Hippocampal formation (tissue), 2 donors: ENCODE measurements at regions not wholly inside any gene's neighbourhood (a gene's known extent, or its start where the extent isn't known, plus 50 kb on each side); places are given as distances from the start of the nearest gene placed in this dataset.
"Not testable (repeated sequence)": the region's sequence is repeated elsewhere in the genome, so short reads cannot be mapped to it uniquely, and the experiment has no call there.

Experiments
- DNase-seq, 2 donors: peaks; one replicate each; lab custom pipeline; 2025; lab: John Stamatoyannopoulos, UW

DNA sequence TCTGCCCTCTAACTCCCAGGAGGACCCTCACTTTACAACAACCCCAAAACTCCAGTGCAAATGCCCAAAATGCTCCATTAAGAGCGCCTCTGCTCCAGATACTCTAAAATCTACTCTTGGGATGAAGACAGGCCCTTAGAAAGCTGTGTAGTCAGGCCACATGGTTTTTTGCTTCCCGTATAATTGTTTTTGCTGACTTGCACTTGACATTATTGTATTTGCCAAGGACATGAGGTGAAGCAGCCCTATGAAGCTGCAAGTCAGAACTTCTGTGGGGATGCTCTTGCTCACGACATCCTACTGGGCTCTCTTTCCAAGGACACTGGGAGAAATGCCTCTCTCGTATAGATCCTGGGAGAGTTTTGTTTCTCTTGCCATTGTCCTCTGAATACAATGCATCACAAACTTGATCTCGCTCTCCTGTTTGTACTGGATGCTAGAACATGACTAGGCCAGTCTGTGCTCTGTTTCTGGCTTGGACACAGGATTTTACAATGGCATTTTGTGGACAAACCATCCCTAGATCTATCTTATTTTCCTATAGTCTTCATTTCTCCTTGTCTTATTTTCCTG is 177.2 kb upstream of the DTNBP1 start:
- DNase-seq = no peak

DNA sequence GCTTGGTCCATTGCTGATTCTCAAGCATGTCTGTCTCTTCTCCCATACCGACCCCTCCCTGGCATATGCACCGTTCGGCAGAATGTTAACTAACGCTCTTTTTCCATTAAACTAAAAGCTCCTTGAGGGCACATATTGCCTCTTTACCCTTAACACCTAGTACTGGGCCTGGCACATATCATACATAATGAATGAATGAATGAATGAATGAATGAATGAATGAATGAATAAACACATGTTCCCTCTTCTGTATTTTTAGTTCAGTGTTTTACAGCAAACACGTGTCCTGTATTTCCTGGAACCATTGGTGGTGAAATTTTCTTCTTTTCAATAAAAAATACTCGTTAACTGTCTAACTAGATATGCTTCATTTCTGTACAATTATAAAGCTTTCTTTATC is 174.4 kb upstream of the DTNBP1 start:
- no peak for DNase-seq

DNA sequence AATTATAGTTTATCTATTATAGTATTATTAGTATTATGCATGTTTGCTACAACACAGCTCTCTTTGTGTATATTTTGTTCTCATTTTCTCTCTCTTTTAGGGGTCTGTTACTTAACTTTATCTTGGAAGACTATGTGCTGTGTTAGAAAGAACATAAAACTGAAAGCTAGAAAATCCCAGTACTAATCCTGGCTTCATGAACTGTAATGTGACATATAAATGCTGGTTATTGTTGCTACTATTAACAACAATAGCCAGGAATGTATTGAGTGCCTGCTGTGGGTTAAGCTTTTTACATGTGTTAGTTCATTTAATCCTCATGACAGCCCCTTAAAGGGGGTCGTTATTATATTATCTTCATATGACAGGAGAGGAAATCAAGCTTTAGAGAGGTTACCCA is 170.0 kb upstream of the DTNBP1 start:
- DNase-seq = no peak

DNA sequence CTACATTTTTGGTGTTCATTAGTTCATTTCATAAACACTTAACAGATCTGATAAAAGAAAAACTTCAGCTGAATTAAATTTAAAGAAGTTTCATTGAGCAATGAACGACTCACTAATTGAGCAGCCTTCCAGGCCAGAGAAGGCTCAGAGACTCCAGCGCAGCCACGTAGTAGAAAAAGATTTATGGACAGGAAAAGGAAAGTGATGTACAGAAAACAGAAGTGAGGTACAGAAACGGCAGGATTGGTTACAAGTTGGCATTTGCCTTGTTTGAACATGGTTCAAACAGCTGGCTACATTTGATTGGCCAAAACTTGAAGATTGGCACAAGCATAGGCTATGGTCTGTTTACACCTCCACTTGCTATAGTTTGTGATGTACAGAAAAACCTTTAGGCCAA is 166.3 kb upstream of the DTNBP1 start:
- DNase-seq = no peak

DNA sequence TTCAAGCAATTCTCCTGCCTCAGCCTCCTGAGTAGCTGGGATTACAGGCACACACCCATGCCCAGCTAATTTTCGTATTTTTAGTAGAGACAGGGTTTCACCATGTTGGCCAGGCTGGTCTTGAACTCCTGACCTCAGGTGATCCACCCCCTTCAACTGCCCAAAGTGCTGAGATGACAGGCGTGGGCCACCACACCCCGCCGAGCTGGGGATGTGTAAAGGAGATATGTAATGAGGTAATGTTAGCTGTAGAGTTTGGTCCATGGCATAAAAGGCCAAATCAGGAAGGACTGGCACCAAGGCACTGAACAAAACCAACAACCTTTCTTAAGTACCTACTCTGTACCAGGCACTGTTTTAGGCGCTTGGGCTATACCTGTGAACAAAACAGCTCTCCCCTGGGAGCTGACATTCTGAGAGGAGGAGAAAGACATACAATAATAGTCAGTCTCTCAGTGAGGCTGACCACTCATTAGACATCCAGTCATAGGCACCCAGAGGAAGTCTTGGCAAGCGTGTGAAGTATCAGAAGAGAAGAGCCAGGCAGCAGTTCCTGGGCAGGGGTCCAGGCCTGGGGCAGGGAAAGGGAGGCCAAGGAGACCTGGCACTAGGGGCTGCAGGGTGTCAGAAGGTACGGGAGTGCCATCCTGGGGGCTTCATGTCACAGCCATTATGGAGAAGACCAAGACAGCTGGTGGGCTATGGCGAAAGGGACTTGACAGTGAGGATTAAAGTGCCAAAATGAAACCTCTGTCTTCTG is 164.8 kb upstream of the DTNBP1 start:
- no peak for DNase-seq

DNA sequence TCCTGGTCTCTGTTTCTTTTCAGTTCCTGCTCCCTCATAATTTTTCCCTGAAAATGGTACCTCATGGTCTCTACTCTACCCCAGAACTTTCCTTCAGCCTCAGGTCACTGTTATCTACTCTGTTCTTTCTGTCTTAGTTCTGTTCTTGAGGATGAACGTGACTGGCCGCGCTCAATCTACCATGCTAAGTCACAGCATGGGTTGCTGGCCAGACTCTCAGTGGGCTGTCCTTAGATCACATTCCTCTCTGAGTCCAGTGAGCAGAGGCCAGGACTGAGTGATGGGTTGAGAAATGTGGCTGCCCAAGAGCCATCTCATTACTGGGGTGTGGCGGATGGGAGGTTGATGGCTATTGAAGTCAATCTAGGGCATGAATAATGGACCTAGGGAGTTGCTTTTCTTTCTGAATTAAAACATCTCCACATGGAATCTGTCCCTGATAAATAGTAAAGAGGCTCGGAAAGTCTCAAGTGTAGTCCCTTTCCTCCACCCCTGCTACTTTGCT is 164.0 kb upstream of the DTNBP1 start:
- no peak for DNase-seq

DNA sequence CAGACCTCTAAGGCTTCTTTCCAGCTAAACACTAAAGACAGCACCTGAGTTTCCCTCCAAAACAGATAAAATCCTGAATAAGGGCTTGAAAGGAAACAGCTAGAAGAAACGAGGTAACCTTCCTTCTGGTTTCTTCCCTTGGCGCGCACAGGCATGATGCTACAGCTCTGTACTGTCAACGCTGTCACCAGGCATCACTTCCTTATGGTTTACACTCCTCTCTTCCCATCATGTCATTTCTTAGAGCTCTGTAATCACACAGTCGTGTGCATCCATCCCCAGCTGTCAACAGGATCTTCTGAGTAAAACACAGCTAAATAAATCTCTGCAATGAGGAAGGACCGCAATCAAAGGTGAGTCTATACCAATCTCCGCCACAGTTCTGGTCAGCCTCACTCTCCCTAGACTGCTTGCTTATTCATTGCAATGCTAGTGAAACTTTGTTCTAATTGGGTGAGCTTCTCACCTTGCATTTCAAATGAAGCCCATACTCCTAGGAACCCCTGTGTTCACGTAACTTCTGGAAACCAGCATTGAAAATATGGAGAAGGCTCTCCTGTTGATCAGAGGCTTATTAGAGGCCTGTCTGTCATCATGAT is 162.6 kb upstream of the DTNBP1 start:
- DNase-seq = no peak

DNA sequence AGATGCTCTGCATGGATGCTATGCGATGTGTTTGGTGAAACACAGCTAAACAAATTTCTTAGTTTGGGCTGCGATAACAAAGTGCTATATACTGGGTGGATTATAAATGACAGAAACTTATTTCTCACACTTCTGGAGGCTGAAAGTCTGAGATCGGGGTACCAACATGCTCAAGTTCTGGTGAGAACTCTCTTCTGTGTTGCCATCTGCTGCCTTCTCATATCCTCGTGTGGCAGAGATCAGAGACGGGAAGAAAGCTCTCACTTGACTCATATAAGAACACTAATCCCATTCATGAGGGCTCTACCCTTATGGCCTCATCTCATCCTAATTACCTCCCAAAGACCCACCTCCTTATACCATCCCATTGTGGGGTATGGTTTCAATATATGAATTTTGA is 162.0 kb upstream of the DTNBP1 start:
- DNase-seq = no peak

DNA sequence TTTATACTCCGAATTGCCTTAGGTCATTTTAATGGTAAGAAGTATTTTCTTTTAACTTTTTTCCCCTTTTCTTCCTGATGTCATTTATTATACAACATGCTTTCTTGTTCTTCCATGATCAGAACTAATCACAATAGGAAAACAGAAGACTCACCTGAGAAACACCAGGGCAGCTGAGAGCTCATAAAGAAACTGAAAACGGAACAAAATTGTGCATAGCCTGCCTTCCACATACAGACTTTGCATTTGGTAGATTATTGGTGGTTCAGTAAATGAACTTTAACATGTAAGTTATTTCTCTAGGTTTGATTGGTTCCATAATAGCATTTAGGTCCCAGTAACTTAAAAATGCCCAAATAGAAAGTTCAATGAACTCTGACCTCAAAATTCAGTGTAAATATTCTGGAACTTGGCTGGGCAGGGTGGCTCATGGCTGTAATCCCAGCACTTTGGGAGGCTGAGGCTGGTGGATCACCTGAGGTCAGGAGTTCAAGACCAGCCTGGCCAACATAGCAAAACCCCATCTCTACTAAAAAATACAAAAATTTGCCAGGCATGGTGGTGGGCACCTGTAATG is 161.1 kb upstream of the DTNBP1 start:
- no peak for DNase-seq

DNA sequence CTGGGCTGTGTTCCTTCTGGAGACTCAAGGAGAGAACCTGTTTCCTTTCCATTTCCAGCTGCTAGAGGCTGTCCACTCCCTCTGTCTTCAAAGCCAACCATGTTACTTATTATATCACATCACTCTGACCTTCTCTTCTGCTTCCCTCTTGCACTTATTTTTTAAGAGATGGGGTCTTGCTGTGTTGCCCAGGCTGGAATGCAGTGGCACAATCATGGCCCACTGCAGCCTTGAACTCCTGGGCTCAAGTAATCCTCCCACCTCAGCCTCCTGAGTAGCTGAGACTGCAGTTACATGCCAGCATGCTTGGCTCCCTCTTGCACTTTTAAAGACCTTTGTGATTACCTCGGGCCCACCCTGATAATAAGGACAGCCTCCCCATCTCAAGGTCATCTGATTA is 160.0 kb upstream of the DTNBP1 start:
- DNase-seq = no peak

DNA sequence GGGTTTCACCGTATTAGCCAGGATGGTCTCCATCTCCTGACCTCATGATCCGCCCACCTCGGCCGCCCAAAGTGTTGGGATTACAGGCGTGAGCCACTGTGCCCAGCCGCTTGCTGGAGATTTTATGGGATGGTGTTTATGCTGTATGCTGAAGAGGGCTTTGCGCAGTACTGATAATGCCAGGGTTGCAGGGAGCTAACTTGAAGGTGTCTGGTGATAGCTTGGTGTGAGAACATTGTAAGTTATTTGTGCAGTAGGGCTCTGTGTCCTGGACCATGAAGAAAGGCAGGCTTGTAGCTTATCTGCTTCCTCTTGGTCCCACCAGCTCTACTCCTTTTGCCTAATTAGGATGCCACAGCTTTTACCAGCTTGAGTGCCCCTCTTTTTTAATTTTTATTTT is 157.0 kb upstream of the DTNBP1 start:
- no peak for DNase-seq

DNA sequence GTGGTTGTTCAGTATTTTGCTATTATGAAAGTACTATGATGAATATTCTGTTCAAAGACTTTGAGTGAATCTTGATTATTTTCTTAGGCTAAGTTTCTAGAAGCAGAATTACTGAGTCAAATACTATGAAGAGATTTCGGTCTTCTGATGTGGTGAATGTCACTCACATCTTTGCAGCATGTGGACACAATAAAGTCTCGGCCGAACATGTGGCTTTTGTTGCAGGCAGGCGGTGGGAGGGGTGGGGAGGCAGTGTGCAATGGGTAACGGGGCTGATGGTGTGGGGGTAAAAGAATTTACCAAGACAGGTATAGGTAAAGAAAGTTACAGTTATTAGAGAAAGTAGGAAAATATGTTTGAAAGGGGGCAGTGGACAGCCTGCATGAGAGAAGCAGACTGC is 156.4 kb upstream of the DTNBP1 start:
- DNase-seq = no peak

DNA sequence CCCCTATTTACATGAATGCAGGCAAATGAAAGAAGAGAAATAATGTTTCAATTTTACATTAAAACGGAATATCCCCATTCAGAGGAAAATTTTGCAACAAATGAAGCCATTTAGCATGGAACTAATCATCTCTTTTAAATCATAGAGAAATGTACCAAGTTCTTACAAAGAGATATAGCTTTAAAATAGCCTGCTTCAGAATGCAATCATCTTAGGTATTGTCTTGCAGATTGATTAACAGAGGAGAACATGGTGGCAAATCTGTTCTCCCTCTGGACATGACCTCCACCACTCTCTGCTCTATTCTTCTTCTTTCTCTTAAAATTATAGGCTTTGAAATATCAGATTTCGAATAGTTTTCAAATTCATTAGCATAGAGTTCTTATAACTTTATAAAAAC is 155.7 kb upstream of the DTNBP1 start:
- no peak for DNase-seq

DNA sequence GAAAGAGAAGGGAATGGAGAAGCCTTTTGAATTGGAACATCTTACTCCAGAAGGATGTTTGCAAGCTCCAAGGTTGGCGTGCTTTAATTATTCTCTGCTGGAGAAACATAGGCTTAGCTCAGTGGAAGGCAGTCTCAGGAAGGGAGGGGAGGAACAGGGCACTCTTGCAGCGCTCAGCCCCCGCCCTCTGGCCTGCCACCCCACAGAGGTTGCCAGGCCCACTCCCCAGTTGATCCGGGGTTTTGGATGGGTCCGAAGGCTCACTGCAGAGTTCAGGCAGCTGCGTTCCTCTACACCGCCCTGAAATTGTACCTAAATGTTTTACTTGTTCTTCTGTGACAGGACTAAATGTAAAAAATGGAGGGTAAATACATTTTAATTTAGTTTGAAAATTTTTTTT is 155.2 kb upstream of the DTNBP1 start:
- no peak for DNase-seq

DNA sequence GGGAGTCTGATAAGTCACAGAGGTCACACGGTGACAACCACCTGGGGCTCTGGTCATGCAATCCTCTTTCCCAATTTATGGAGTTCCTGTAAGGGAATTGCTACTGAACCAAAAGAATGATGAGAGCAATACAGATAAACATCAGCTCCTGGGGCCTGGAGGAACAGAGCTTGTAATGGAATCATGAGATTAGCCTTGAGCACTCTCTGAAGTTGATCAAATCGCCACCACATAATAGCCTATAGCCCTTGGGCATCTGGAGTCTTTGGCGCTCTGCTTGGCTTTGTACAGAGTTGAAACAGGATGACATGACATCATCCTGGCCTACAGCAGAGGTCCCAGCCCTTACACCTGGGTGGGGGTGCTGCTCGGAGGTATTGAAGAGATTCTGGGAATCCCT is 154.3 kb upstream of the DTNBP1 start:
- no peak for DNase-seq

DNA sequence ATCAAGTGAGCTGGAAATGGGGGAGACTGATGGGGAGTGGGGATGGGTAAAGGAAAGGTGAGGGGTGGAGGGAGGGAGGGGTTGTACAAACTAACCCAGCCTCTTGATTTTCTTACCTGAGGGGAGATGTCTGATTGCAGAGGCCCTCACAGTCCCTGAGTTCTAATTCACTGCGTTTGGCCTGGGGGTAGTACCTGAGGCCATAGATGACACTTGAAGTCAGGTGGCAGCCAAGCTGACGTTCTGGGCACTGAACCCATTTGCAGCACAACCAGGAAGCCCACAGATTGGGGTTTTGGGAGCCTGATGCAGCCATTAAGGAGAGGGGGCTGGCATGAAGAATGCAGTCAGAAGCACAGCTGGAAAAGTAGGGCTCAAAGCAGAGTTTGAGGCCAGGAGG is 153.8 kb upstream of the DTNBP1 start:
- DNase-seq = no peak

DNA sequence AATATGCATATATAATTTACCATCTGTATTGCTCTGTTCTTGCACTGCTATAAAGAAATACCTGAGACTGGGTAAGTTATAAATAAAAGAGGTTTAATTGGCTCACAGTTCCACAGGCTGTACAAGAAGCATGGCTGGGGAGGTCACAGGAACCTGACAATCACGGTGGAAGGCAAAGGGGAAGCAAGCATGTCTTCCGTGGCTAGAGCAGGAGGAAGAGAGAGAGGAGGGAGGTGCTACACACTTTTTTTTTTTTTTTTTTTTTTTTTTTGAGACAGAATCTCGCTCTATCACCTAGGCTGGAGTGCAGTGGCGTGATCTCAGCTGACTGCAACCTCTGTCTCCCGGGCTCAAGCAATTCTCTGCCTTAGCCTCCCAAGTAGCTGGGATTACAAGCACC is 150.9 kb upstream of the DTNBP1 start:
- not testable (repeated sequence) for DNase-seq

DNA sequence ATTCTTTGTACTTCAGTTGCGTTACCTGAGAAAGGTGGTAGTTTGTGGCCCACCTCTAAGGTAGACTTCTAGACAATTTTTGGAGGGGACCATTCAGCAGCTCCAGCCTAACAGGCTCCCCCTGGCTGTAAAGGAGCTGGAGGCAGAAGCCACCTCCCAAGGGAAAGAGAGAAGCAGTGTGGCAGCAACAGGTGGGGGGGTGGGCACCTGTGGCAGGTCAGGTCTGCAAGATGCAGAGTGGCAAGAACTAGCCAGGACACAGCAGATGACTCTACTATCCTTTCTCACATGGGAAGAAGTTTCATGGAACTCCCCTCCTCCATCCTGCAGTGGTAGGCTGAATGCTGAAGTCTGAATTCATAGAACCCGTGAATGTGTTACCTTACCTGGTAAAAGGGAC is 148.3 kb upstream of the DTNBP1 start:
- DNase-seq = no peak

DNA sequence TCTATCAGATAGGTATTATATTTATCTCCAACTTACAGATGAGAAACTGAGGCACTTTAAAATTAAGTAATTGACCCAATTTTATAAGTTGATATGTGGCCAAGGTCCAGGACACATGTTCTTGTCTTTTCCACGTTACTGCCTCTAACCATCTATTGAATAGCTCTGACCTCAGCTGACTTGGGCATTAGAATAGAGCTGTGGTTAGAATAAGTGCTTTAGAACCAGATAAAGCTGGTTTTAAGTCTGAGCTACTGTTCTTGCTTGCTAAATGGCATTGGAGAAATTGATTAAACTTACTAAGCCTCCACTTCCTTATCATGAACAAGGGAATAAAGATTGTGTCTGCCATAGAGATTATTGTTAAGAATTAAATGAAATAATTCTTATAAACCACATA is 147.8 kb upstream of the DTNBP1 start:
- no peak for DNase-seq

DNA sequence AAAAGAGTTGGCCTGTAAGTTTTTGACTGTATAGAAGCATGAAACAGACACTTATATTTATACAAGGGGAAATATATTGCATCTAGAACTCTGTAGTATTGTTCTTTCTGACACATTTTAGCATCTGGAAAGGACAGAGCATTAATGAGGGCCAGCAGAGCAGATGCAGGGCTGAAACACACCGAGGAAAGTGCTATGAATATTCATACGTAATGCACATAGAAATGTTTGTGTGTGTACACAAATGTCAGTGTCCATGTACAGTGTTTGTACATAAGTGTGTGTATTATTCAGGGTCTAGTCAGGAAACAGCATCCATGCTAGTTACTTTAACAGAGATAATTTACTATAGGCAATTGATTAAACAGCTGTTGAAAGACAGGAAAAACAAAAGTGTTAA is 146.5 kb upstream of the DTNBP1 start:
- DNase-seq = no peak

DNA sequence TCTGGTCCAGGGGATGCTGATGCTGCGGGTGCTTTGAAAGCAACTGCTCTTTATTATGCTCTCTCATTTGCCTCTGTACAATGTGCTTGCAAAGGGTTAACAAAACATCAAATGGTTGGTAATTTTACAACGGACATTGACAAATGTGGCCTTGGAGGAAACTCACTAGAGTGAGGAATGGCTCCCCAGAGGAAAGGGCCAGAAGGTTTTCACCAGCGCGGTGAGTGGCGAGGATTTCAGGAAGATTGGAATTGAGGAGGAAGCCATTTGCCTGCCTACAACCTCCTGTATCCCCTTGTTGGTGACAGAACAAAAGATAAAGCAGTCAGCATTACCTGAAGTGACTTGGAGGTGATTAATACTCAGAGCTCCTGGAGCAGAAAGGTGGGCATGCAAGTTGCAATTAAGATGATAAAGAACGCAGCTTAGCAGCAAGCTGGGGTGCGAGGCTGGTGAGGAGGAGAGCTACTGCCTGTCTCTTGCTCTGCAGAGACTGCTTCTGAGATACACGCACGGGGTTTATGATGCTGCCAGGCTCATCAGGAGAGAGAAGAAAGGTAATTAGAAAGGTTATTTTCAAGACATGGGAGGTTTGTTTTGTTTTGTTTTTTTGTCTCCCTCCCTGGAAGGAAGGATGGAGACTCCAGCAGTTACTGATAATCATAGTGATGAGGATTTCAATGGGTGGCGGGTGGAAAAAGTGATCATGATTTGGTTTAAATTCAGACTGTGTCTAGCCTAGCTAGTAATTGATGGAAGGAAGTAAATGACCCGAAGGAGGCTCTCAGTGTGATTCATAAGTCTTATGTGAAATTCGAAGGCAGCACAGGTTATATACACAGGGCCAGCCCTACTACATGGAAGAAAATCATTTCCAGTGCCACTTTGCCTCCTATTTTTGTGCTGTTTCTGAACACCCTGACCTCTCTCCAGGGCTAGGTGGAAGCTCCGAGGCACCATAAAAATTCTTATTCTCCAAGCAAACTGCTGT is 141.6 kb upstream of the DTNBP1 start:
- DNase-seq = no peak

DNA sequence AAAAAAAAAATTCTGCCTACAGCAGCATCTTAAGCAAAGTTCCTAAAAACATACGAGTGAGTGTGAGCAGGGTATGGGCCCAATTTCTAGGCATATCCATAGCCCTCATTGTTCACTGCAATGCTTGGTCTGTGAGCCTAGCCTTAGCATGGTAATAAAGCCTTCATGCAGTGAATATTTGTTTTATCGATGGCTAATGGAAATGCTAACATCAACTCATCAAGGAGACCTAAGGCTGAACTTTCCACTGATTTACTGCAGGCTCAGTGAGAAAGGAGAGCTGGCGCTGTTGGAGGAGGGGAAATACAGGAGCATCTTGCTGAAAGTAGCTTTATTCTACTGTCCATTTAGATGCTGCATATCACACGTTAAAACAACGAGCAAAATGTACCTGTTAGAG is 139.6 kb upstream of the DTNBP1 start:
- no peak for DNase-seq
